CD4-positive, alpha-beta T cell treated with Interleukin-2 at 100 ng/mL for 4 hours (primary cell): ENCODE measurements at regions not wholly inside any gene's neighbourhood (a gene's known extent, or its start where the extent isn't known, plus 50 kb on each side); places are given as distances from the start of the nearest gene placed in this dataset.

Source experiments
- DNase-seq: peaks from one replicate; pipeline ENCODE4 v3.0.0-alpha.2; 2020; ENCODE audit warnings: low spot score

- DNase-seq, result no peak
These were observed 101.1 kb downstream of the UBIAD1 start for GRCh38 chr1:11373895-11374747.

GRCh38 chr1:11374748-11375110, 101.7 kb downstream of the UBIAD1 start:
- DNase-seq, result no peak

- no peak for DNase-seq
These were observed 101.9 kb upstream of the DISP3 start for GRCh38 chr1:11377001-11377583.

GRCh38 chr1:11377954-11378353, 101.0 kb upstream of the DISP3 start:
- DNase-seq, result no peak

- DNase-seq, result no peak
These were observed 99.1 kb upstream of the DISP3 start for GRCh38 chr1:11379851-11380250.

- DNase-seq, result no peak
These were observed 98.5 kb upstream of the DISP3 start for GRCh38 chr1:11380500-11380899.

- DNase-seq, result no peak
These were observed 95.3 kb upstream of the DISP3 start for GRCh38 chr1:11383553-11384169.

- peak; percentile 3 for DNase-seq
These were observed 94.8 kb upstream of the DISP3 start for GRCh38 chr1:11384170-11384554.

GRCh38 chr1:11387829-11388228, 91.1 kb upstream of the DISP3 start:
- no peak for DNase-seq

- DNase-seq, result no peak
These were observed 90.3 kb upstream of the DISP3 start for GRCh38 chr1:11388617-11389016.

GRCh38 chr1:11391327-11391726, 87.6 kb upstream of the DISP3 start:
- DNase-seq, result no peak

- DNase-seq, result no peak
These were observed 87.1 kb upstream of the DISP3 start for GRCh38 chr1:11391886-11392285.

- no peak for DNase-seq
These were observed 84.2 kb upstream of the DISP3 start for GRCh38 chr1:11394592-11395245.

GRCh38 chr1:11395616-11396015, 83.3 kb upstream of the DISP3 start:
- DNase-seq, result no peak

GRCh38 chr1:11397151-11397901, 81.6 kb upstream of the DISP3 start:
- no peak for DNase-seq

- DNase-seq, result no peak
These were observed 79.7 kb upstream of the DISP3 start for GRCh38 chr1:11399250-11399649.

GRCh38 chr1:11400155-11400554, 78.8 kb upstream of the DISP3 start:
- no peak for DNase-seq

GRCh38 chr1:11400567-11400966, 78.4 kb upstream of the DISP3 start:
- DNase-seq, result no peak

- DNase-seq, result no peak
These were observed 72.1 kb upstream of the DISP3 start for GRCh38 chr1:11406845-11407244.

GRCh38 chr1:11407301-11407994, 71.5 kb upstream of the DISP3 start:
- peak; percentile 49 for DNase-seq

GRCh38 chr1:11412141-11412540, 66.8 kb upstream of the DISP3 start:
- DNase-seq, result no peak

- no peak for DNase-seq
These were observed 65.0 kb upstream of the DISP3 start for GRCh38 chr1:11413986-11414391.
